ENCODE measurements at regions not wholly inside any gene's neighbourhood (a gene's known extent, or its start where the extent isn't known, plus 50 kb on each side); places are given as distances from the start of the nearest gene placed in this dataset.

GRCh38 chr2:128686881-128687555 is 368.4 kb upstream of the HS6ST1 start:
- TF ChIP-seq, protein P1, sequence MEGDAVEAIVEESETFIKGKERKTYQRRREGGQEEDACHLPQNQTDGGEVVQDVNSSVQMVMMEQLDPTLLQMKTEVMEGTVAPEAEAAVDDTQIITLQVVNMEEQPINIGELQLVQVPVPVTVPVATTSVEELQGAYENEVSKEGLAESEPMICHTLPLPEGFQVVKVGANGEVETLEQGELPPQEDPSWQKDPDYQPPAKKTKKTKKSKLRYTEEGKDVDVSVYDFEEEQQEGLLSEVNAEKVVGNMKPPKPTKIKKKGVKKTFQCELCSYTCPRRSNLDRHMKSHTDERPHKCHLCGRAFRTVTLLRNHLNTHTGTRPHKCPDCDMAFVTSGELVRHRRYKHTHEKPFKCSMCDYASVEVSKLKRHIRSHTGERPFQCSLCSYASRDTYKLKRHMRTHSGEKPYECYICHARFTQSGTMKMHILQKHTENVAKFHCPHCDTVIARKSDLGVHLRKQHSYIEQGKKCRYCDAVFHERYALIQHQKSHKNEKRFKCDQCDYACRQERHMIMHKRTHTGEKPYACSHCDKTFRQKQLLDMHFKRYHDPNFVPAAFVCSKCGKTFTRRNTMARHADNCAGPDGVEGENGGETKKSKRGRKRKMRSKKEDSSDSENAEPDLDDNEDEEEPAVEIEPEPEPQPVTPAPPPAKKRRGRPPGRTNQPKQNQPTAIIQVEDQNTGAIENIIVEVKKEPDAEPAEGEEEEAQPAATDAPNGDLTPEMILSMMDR (IDR thresholded peaks at IDR 0.05; ENCODE audit: low read depth, low read length) = no peak
- no peaks in the 10 kb centered on the region for H3K4me1 ChIP-seq
- DNase-seq = no peak
- H3K36me3 ChIP-seq = no peaks in the 10 kb centered on the region
- no peaks in the 10 kb centered on the region for H3K9me3 ChIP-seq
- no peaks in the 10 kb centered on the region for H3K27me3 ChIP-seq
- no peak overlapping the region for H3K4me3 ChIP-seq (ENCODE audit: low read depth, low read length)

DNA sequence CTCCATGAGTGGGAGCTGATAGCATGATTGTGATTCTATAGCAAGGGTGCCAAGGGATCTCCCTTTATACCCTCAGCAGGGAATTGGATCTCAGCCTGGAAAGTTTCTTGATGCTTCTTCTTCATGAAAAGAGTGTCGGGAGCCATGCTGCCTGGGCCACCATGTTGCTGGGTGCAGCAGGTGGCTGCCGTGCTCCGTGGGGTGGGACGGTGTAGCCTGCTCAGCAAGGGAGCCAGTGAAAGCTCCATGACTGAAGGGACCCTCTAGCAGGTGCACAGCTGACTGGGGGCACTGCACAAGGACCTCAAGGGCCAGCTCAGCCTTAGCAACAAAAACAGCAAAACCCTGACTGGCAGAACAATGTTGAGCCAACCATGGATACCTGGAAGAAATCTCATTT is 368.9 kb upstream of the HS6ST1 start:
- H3K9me3 ChIP-seq = no peaks in the 10 kb centered on the region
- no peaks in the 10 kb centered on the region for H3K36me3 ChIP-seq
- TF ChIP-seq, protein P1 (IDR thresholded peaks at IDR 0.05; ENCODE audit: low read depth, low read length) = no peak
- no peaks in the 10 kb centered on the region for H3K4me1 ChIP-seq
- no peaks in the 10 kb centered on the region for H3K27me3 ChIP-seq
- no peak overlapping the region for H3K4me3 ChIP-seq (ENCODE audit: low read depth, low read length)
- DNase-seq = no peak

DNA sequence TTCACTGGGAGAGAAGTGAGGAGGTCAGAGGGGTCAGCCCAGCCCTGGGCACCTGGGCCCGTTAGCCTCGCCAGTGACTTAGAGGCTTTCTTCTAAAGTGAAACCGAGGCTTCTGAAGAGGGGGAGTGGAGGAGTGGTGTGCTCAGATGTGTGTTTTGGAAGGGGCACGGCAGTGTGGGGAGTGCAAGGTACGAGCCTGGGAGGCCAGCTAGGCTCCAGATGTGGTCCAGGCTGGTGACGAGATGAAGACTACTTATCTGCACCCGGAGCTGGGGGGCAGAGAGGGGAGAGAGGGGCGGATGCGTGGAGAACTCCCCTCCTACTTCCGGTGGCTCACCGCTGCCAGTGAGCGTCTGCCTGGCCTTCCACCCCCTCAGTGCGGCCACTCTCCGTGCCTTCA is 371.3 kb upstream of the HS6ST1 start:
- TF ChIP-seq, protein P1 (IDR thresholded peaks at IDR 0.05; ENCODE audit: low read depth, low read length) = no peak
- no peaks in the 10 kb centered on the region for H3K4me1 ChIP-seq
- H3K27me3 ChIP-seq = no peaks in the 10 kb centered on the region
- H3K4me3 ChIP-seq (ENCODE audit: low read depth, low read length) = no peak overlapping the region
- DNase-seq = no peak
- no peaks in the 10 kb centered on the region for H3K36me3 ChIP-seq
- no peaks in the 10 kb centered on the region for H3K9me3 ChIP-seq

- H3K9me3 ChIP-seq = no peaks in the 10 kb centered on the region
- H3K4me3 ChIP-seq (ENCODE audit: low read depth, low read length) = no peak overlapping the region
- no peaks in the 10 kb centered on the region for H3K36me3 ChIP-seq
- no peaks in the 10 kb centered on the region for H3K4me1 ChIP-seq
- TF ChIP-seq, protein P1 (IDR thresholded peaks at IDR 0.05; ENCODE audit: low read depth, low read length) = no peak
- no peak for DNase-seq
- no peaks in the 10 kb centered on the region for H3K27me3 ChIP-seq
Observed at GRCh38 chr2:128690431-128690830, 371.8 kb upstream of the HS6ST1 start.

GRCh38 chr2:128690869-128691268 is 372.2 kb upstream of the HS6ST1 start:
- DNase-seq = no peak

DNA sequence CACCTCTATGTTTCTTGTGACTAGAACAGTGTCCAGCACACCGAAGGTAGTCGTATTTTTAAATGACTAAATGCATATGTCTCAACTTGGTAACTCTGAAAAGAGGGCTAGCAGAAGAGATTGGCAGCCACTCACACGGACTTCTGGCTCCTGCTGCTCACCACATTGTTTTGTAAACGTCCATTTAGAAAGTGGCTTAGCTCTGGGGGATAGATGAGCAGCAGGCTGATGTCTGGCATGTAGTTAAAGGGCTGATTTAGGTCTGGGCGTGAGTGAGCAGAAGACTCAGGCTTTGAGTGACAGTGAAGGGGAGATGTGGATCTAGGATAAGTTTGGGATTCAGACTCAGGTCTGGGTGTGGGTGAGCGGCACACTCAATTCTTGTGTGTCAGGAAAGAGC is 372.9 kb upstream of the HS6ST1 start:
- Histone ChIP-seq H3K4me3 (ENCODE audit: low read depth, low read length) (no peak overlapping the region), H3K4me1 (no peaks in the 10 kb centered on the region), H3K9me3 (no peaks in the 10 kb centered on the region), H3K36me3 (no peaks in the 10 kb centered on the region), H3K27me3 (no peaks in the 10 kb centered on the region)
- DNase-seq = no peak
- TF ChIP-seq, protein P1 (IDR thresholded peaks at IDR 0.05; ENCODE audit: low read depth, low read length) = no peak

More at GRCh38 chr2:128690869-128691268, 372.2 kb upstream of the HS6ST1 start:
- H3K27me3 ChIP-seq = no peaks in the 10 kb centered on the region
- no peaks in the 10 kb centered on the region for H3K4me1 ChIP-seq
- H3K4me3 ChIP-seq (ENCODE audit: low read depth, low read length) = no peak overlapping the region
- H3K9me3 ChIP-seq = no peaks in the 10 kb centered on the region
- no peaks in the 10 kb centered on the region for H3K36me3 ChIP-seq
- TF ChIP-seq, protein P1 (IDR thresholded peaks at IDR 0.05; ENCODE audit: low read depth, low read length) = no peak
